ENCODE measurements at regions not wholly inside any gene's neighbourhood (a gene's known extent, or its start where the extent isn't known, plus 50 kb on each side); places are given as distances from the start of the nearest gene placed in this dataset.

GRCh38 chr18:60537074-60537473 is 164.5 kb upstream of the MC4R start:
- Histone ChIP-seq H3K27me3 (ENCODE audit: control insufficient read depth in 2 of 2, insufficient read depth in 2 of 2, low read length in 2 of 2) (no peaks in the 10 kb centered on the region), H4K20me1 (replicated peaks; ENCODE audit: control insufficient read depth, insufficient read depth, low read length) (no peaks in the 10 kb centered on the region), H3K79me2 (ENCODE audit: control insufficient read depth, insufficient read depth, low read length) (no peaks in the 10 kb centered on the region), H3K4me2 (ENCODE audit: insufficient read depth, low read length) (no peak overlapping the region), H3K27ac (ENCODE audit: extremely low read depth, low read depth, low read length) (no peak overlapping the region), H3K36me3 (ENCODE audit: control insufficient read depth, insufficient read depth, low read length) (no peaks in the 10 kb centered on the region), H3K9ac (ENCODE audit: insufficient read depth in 1 of 2, low read depth in 2 of 2, low read length in 2 of 2) (no peak overlapping the region), H2AFZ (ENCODE audit: low read depth, low read length) (no peak overlapping the region), H3K4me1 (replicated peaks in 1 of 2; ENCODE audit: control insufficient read depth in 2 of 2, insufficient read depth in 2 of 2, low read length in 2 of 2) (no peaks in the 10 kb centered on the region), H3K9me1 (ENCODE audit: control insufficient read depth, insufficient read depth, low read length) (no peaks in the 10 kb centered on the region), H3K9me3 (replicated peaks; ENCODE audit: control insufficient read depth, insufficient read depth, low read depth, low read length) (no peaks in the 10 kb centered on the region), H3K4me3 (no peak overlapping the region)
- intact Hi-C loops (cut with micrococcal nuclease), result no loop called here
- in situ Hi-C loops (cut with MboI), result loop anchor here (25.0 kb wide), 1 partner anchor 700 kb away; no protein-coding TSS in a partner anchor
- DNase-seq (ENCODE audit: extremely low read depth in 1 of 4, low spot score in 3 of 4) (no peak), FAIRE-seq (no peak), ATAC-seq (no peak)
- POLR2A ChIA-PET, result no interaction called here
- 0 out of 2 replicates have a peak, but pooled peaks have one; percentile 13 for TF ChIP-seq ZNF316 (IDR thresholded peaks at IDR 0.05)
- no peak for TF ChIP-seq NFYB (IDR thresholded peaks at IDR 0.05; ENCODE audit: extremely low read depth, insufficient read length)
- no TSS peak for BruUV-seq (replicated peaks)
- CTCF ChIA-PET (ENCODE audit: low intra/inter-chr PET ratio), result no interaction called here
- WGBS (ENCODE audit: insufficient coverage, low coverage, missing lambda C conversion rate), result 0% methylated on average over 1 of the region's 1 CpG

- ATAC-seq, result no peak
- DNase-seq (ENCODE audit: extremely low read depth in 1 of 4, low spot score in 3 of 4), result no peak
- no peaks in the 10 kb centered on the region for H3K9me1 ChIP-seq (ENCODE audit: control insufficient read depth, insufficient read depth, low read length)
- no peak overlapping the region for H2AFZ ChIP-seq (ENCODE audit: low read depth, low read length)
- H3K79me2 ChIP-seq (ENCODE audit: control insufficient read depth, insufficient read depth, low read length), result no peaks in the 10 kb centered on the region
- BruUV-seq (replicated peaks), result no TSS peak
- POLR2A ChIA-PET, result no interaction called here
- H3K4me2 ChIP-seq (ENCODE audit: insufficient read depth, low read length), result no peak overlapping the region
- no peaks in the 10 kb centered on the region for H4K20me1 ChIP-seq (replicated peaks; ENCODE audit: control insufficient read depth, insufficient read depth, low read length)
- H3K9me3 ChIP-seq (replicated peaks; ENCODE audit: control insufficient read depth, insufficient read depth, low read depth, low read length), result no peaks in the 10 kb centered on the region
- FAIRE-seq, result no peak
- no peak overlapping the region for H3K9ac ChIP-seq (ENCODE audit: insufficient read depth in 1 of 2, low read depth in 2 of 2, low read length in 2 of 2)
- CTCF ChIA-PET (ENCODE audit: low intra/inter-chr PET ratio), result no interaction called here
- no peak overlapping the region for H3K4me3 ChIP-seq
- intact Hi-C loops (cut with micrococcal nuclease), result no loop called here
- H3K4me1 ChIP-seq (replicated peaks in 1 of 2; ENCODE audit: control insufficient read depth in 2 of 2, insufficient read depth in 2 of 2, low read length in 2 of 2), result no peaks in the 10 kb centered on the region
- H3K27ac ChIP-seq (ENCODE audit: extremely low read depth, low read depth, low read length), result no peak overlapping the region
- TF ChIP-seq, protein P1, sequence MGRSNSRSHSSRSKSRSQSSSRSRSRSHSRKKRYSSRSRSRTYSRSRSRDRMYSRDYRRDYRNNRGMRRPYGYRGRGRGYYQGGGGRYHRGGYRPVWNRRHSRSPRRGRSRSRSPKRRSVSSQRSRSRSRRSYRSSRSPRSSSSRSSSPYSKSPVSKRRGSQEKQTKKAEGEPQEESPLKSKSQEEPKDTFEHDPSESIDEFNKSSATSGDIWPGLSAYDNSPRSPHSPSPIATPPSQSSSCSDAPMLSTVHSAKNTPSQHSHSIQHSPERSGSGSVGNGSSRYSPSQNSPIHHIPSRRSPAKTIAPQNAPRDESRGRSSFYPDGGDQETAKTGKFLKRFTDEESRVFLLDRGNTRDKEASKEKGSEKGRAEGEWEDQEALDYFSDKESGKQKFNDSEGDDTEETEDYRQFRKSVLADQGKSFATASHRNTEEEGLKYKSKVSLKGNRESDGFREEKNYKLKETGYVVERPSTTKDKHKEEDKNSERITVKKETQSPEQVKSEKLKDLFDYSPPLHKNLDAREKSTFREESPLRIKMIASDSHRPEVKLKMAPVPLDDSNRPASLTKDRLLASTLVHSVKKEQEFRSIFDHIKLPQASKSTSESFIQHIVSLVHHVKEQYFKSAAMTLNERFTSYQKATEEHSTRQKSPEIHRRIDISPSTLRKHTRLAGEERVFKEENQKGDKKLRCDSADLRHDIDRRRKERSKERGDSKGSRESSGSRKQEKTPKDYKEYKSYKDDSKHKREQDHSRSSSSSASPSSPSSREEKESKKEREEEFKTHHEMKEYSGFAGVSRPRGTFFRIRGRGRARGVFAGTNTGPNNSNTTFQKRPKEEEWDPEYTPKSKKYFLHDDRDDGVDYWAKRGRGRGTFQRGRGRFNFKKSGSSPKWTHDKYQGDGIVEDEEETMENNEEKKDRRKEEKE (IDR thresholded peaks at IDR 0.05; ENCODE audit: borderline replicate concordance in 1 of 2, control insufficient read depth in 1 of 2, low read depth in 2 of 2, low read length in 1 of 2), result no peak
- TF ChIP-seq ZBED1 (IDR thresholded peaks at IDR 0.05) (no peak), ZNF639 (CRISPR knock-in tag; conservative IDR thresholded peaks at IDR 0.05 in 1 of 2, IDR thresholded peaks at IDR 0.05 in 1 of 2) (no peak), HNRNPK (IDR thresholded peaks at IDR 0.05; ENCODE audit: low read depth, low read length, poor library complexity, severe bottlenecking) (no peak)
- in situ Hi-C loops (cut with MboI), result loop anchor here (25.0 kb wide), 1 partner anchor 702 kb away; no protein-coding TSS in a partner anchor
- 0% methylated on average over 2 of the region's 2 CpGs for WGBS (ENCODE audit: insufficient coverage, low coverage, missing lambda C conversion rate)
- no peaks in the 10 kb centered on the region for H3K27me3 ChIP-seq (ENCODE audit: control insufficient read depth in 2 of 2, insufficient read depth in 2 of 2, low read length in 2 of 2)
- H3K36me3 ChIP-seq (ENCODE audit: control insufficient read depth, insufficient read depth, low read length), result no peaks in the 10 kb centered on the region
Measured at GRCh38 chr18:60538891-60539290, 166.3 kb upstream of the MC4R start.
